ENCODE measurements at regions not wholly inside any gene's neighbourhood (a gene's known extent, or its start where the extent isn't known, plus 50 kb on each side); places are given as distances from the start of the nearest gene placed in this dataset.

DNA sequence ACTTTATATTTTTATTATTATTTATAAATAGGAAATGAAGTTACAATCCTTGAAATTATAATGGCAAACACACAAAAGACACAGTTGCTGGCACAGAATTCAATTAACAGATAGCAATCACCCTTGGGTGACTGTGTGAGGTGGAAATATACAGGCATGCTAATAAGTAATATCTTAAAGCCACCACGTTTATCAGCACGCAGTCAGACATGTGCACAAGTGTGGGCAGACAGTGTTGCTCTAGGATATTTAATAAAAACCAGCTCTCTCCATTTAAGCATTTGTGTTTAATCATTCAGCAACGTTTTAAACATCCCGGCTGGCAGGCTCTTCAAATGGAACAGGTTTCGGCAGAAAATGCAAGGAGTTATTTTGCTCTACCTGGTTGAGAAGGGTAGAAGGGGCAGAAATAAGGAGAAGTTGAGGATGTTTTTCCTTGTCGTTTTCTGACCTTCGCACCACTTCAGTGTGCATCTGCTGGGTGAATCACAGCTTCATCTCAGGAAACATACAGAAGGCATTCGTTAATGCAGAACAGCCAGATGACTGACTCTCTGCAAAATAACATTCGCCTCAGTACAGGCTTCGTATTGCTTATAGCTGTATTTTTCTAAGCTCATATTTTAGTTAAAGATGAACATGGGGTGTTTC, 585.1 kb downstream of the QKI start:
- TF ChIP-seq EZH2 (IDR thresholded peaks at IDR 0.05; ENCODE audit: low read length), result no peak
- TF ChIP-seq, protein P1, sequence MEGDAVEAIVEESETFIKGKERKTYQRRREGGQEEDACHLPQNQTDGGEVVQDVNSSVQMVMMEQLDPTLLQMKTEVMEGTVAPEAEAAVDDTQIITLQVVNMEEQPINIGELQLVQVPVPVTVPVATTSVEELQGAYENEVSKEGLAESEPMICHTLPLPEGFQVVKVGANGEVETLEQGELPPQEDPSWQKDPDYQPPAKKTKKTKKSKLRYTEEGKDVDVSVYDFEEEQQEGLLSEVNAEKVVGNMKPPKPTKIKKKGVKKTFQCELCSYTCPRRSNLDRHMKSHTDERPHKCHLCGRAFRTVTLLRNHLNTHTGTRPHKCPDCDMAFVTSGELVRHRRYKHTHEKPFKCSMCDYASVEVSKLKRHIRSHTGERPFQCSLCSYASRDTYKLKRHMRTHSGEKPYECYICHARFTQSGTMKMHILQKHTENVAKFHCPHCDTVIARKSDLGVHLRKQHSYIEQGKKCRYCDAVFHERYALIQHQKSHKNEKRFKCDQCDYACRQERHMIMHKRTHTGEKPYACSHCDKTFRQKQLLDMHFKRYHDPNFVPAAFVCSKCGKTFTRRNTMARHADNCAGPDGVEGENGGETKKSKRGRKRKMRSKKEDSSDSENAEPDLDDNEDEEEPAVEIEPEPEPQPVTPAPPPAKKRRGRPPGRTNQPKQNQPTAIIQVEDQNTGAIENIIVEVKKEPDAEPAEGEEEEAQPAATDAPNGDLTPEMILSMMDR (optimal IDR thresholded peaks at IDR 0.05 in 1 of 3, IDR thresholded peaks at IDR 0.05 in 1 of 3, conservative IDR thresholded peaks at IDR 0.05 in 1 of 3; ENCODE audit: extremely low read depth in 1 of 3, insufficient read depth in 2 of 3, low read length in 3 of 3), result no peak

Data from keratinocyte (primary cell).